Right renal cortex interstitium (tissue), 3 donors: ENCODE measurements at regions not wholly inside any gene's neighbourhood (a gene's known extent, or its start where the extent isn't known, plus 50 kb on each side); places are given as distances from the start of the nearest gene placed in this dataset.
"Not testable (repeated sequence)": the region's sequence is repeated elsewhere in the genome, so short reads cannot be mapped to it uniquely, and the experiment has no call there.

Source experiments
- DNase-seq, 3 donors: peaks; one replicate each; pipeline ENCODE4 v3.0.0-alpha.2; 2013; ENCODE audit warnings: low read depth in 3 of 3, low spot score in 2 of 3

DNA sequence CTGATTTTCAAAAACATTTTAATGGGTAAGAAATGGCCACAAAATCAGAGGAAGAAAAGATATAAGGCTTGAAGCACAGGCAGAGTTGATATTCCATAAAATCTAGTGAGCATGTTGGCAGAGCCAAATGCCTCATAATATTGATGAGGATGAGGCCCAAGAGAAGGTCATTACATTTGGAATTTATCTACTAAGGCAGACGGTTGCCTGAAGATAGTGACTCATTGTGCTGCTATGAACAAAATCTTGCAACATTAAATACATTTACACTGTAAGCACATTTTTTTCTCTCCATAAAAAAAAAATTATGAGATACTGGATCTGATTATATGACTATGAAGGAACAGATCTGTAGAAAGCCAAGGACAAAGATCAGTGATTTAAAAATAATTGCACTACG is 881.4 kb upstream of the CHORDC1 start:
- no peak for DNase-seq

DNA sequence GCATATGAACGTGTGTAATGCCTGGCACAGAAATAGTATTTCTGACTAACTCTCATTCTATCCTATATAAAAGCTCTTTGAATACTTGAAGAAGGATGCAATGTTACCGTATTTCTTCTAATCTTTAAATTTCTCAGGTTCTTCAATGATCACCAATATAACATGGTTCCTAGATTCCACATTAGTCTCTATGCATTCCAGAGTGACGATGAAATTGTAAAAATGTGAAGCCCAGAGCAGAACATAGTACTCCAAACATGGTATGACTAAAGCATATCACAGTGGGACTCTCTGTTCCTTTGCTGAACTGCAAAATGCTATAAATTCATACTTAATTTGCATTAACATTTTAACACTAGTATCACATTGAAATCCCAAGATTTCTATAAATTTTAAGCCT is 877.6 kb upstream of the CHORDC1 start:
- DNase-seq, result no peak

GRCh38 chr11:91097083-91097482 is 874.2 kb upstream of the CHORDC1 start:
- DNase-seq, result no peak

DNA sequence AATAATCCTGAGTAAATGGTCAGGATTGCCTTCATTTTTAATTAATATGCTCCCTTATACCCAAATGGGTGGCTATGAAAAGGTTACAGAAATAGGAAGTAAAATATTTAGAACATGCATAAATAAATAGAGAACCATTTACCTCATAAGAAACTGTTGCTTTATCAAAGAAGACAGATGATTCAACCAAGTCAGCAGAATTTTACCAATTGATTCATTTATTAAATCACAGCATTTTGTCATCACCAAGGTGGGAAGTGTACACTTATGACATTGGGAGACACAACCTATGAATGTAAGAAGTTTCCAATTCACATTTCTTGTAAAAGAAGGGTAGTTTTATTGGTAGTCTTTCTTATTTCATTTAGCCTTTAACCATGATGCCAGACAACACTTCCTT is 870.3 kb upstream of the CHORDC1 start:
- no peak for DNase-seq

DNA sequence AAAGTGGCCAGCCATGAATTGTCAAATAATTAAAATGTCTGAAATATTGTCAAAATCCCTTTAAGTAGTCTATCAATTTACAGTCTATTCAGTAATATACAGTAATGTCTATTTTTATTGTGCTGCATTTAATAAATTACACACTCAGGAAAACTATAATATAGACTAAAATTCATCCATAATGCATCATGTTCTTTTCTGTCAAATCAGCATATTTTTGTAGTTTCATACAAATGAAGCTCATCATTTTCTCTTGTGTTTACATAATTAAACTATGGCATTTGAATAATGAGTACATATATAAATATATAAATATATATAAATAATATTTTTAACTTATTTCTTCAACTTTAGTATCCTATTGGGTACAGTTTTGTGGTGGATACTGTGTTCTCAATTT is 868.7 kb upstream of the CHORDC1 start:
- no peak for DNase-seq

DNA sequence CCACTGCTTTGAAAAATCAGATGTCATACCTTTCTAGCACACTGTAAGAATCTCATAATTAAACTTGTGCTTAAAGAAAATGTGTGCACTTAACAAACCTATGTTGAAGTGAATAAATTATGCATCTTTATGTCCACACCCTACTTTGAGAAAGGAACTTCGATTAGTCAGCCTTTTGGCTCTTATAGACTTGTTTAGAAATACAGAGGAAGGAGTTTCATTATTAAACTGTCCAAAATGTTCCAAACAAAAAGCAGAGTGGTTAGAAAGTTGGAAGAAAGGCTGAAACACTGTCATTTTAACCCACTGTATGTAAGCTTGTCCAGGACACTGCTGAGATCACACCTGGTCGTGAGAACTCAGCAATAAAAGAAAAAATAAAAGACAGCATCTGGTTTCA is 863.2 kb upstream of the CHORDC1 start:
- no peak for DNase-seq

GRCh38 chr11:91082255-91082654 is 859.4 kb upstream of the CHORDC1 start:
- DNase-seq, result no peak

- no peak for DNase-seq
These were observed 858.7 kb upstream of the CHORDC1 start for GRCh38 chr11:91081440-91082043.

DNA sequence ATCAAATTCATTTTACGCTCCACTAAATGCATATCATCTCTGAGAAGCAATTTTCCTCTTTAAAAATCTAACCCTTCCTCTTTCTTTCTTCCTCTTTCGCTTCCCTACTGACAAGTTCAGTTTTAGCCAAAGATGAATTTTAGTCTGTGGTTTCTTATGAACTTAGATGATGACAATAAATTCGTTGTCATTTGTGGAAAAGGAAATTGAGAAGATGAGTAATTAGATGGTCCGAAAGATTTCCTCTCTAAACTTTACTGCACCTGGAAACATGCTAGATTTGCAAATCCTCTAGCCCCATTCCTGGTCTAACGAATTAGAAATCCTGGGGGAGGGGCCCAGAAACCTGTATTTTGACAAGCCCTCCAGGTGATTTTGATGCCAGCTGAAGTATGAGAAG is 855.4 kb upstream of the CHORDC1 start:
- no peak for DNase-seq

DNA sequence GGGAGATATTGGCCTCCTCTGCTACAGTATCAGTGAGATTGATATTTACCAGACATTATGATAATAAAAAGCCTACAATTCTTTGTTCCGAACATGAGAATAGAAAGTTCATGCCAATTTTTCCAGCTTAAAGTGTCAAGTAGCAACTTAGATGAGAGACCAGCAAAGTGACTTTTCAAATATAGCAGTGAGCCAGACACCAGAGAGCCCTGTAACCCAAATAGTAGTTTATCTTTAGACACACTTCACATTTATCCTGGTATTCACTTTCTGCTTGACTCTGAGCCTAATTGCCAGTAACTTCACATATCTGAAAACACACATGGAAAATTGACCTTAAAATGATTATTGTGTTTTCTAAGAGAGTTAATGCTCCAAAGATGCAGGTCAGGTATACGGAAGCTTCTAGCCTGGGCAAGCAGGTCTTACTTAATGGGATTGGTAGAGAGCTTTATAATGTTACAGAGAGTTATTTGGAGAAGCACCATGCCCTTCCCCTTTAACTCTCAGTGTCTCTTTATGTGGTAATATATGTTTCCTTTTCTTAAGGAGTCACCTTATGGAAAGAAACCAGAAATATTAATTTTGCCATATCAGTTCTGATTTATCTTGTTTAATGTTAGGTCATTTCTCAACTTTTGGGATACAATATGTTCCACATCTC is 852.3 kb upstream of the CHORDC1 start:
- no peak for DNase-seq

DNA sequence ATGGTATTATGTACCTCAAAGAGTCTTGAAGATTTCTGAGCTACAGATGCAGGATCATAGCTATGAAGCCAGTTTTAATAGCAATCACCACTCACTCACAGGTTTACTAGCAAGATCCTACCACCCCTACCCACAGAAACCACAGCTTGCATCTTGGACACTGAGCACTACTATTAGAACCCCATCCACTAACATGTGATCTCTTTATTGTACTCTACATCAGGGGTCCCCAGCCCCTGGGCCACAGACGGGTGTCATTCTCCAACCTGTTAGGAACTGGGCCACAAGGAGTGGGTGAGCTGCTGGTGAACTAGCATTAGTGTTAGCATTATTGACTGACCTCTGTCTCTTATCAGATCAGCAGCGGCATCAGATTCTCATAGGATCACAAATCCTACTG is 844.8 kb upstream of the CHORDC1 start:
- DNase-seq, result no peak

GRCh38 chr11:91066456-91067047 is 843.7 kb upstream of the CHORDC1 start:
- no peak for DNase-seq

- DNase-seq, result not testable (repeated sequence)
These were observed 840.5 kb upstream of the CHORDC1 start for GRCh38 chr11:91063399-91063798.

- no peak for DNase-seq
These were observed 825.0 kb upstream of the CHORDC1 start for GRCh38 chr11:91047882-91048281.

DNA sequence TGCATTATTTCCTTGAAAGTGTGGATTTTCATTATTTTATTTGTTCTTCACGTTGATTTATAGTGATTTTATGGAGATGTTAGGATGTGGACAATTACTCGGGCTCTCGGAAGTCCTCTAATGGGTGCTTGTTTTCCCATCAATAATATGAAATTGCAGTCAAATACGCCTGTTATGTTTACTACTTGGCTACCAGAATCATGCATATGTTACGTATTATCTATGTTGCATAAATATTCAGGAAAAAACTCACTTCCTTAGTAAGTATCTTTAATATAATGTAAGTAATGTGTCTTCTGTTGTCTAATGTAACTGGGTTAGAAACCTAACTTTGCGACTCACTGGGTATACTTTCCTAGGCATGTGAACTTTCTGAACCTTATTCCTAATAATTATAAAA is 823.4 kb upstream of the CHORDC1 start:
- no peak for DNase-seq

GRCh38 chr11:91041626-91042025 is 818.8 kb upstream of the CHORDC1 start:
- no peak for DNase-seq

GRCh38 chr11:91023731-91024130 is 800.9 kb upstream of the CHORDC1 start:
- DNase-seq, result no peak

GRCh38 chr11:91011503-91011902 is 788.7 kb upstream of the CHORDC1 start:
- no peak for DNase-seq

GRCh38 chr11:91005458-91005857 is 782.6 kb upstream of the CHORDC1 start:
- DNase-seq, result no peak

DNA sequence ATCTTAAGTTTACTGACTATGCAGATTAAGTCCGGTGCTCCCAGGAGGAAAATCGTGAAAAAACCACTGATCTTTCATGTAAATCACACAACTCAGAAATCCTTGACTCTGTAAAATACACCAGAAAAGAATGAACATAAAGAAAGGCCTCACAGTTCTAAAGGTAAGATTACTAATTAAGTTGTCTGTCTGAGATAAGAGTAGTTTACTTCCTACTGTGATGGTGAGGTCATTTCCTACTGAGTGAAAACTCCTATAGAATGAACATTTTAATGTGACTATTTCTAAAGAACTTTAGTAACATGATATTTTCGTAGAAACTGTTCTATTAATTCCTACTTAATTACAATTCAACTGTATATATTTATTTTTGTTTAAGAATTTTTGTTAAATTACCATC is 774.4 kb upstream of the CHORDC1 start:
- no peak for DNase-seq

DNA sequence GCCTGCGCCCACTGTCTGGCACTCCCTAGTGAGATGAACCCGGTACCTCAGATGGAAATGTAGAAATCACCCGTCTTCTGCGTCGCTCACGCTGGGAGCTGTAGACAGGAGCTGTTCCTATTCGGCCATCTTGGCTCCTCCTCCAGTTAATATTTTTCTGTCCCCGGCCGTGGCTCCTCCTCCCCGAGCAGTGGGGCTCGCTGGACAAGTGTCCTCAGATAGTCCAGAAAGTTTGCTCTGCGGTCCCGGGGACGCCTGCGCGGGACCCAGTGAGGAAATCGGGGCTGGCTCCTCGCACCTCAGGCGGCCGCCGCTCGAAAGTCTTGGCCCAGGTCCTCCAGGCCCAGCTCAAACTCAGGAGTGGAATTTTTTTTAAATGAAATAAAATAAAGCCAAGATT is 749.3 kb upstream of the CHORDC1 start:
- not testable (repeated sequence) for DNase-seq

DNA sequence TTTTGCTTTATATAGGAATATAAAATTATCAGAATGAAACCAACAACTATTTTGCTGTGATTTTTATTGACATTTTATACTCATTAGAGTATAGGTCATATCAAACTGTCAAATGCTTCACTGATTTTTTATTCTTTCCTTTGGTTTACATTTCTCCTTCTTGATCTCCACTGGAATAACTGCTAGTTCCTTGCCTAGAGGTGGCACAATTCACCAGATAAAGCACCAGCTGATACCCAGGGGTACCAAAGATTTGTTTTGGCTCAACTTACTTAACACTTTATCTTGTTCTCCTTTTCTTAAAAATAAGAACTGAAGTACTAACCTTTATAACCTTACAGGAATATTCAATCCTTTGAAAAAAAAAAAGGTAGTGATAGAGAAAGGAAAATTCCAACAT is 725.1 kb upstream of the CHORDC1 start:
- DNase-seq, result no peak
